Heart left ventricle (tissue), 16 donors: ENCODE measurements at regions not wholly inside any gene's neighbourhood (a gene's known extent, or its start where the extent isn't known, plus 50 kb on each side); places are given as distances from the start of the nearest gene placed in this dataset.

Experiments
- ATAC-seq, 4 donors: fragments of 200-7000 bp; cut with Tn5 transposase; one replicate each; pipeline ENCODE4 v1.9.1; 2020 to 2022; ENCODE audit warnings: moderate library complexity in 4 of 4, mild to moderate bottlenecking in 3 of 4, moderate number of reproducible peaks in 1 of 4
- DNase-seq, 5 donors: peaks; one replicate each; pipeline ENCODE4 v3.0.0-alpha.2; 2020
- H3K27ac ChIP-seq, 12 donors: fragments of 200-600 bp; sonication (generic) in 4 of 12; one replicate each; pipeline versions ENCODE4 v1.5.0 to v1.8.0; 2016 to 2022; ENCODE audit warnings: mild to moderate bottlenecking in 2 of 12
- H3K27me3 ChIP-seq, 9 donors: fragments of 200-600 bp; sonication (generic) in 2 of 9; one replicate each; pipeline versions ENCODE4 v1.5.1 to v1.8.0; 2016 to 2022; ENCODE audit warnings: mild to moderate bottlenecking in 3 of 9
- H3K36me3 ChIP-seq, 9 donors: fragments of 200-600 bp; sonication (generic) in 2 of 9; one replicate each; pipeline versions ENCODE4 v1.5.0 to v1.8.0; 2018 to 2022; ENCODE audit warnings: mild to moderate bottlenecking in 2 of 9
- H3K4me1 ChIP-seq, 12 donors: fragments of 200-600 bp; sonication (generic) in 4 of 12; one replicate each; pipeline versions ENCODE4 v1.5.0 to v1.8.0; 2016 to 2022; ENCODE audit warnings: mild to moderate bottlenecking in 3 of 12
- H3K4me3 ChIP-seq, 12 donors: fragments of 200-600 bp; sonication (generic) in 4 of 12; one replicate each; pipeline versions ENCODE4 v1.5.0 to v1.8.0; 2017 to 2022; ENCODE audit warnings: mild to moderate bottlenecking in 9 of 12, moderate library complexity in 4 of 12
- H3K9me3 ChIP-seq, 12 donors: fragments of 200-600 bp; sonication (generic) in 4 of 12; one replicate each; pipeline versions ENCODE4 v1.5.0 to v1.8.0; 2016 to 2022; ENCODE audit warnings: mild to moderate bottlenecking in 1 of 12
- CTCF ChIP-seq, 12 donors: fragments of 200-600 bp; sonication (generic) in 4 of 12; IDR thresholded peaks; one replicate each; pipeline versions ENCODE4 v1.5.0 to v1.8.0; 2018 to 2022; ENCODE audit warnings: antibody characterized with exemption in 12 of 12, mild to moderate bottlenecking in 5 of 12
- POLR2A ChIP-seq, 2 donors: fragments of 450-650 bp; IDR thresholded peaks; one replicate each; pipeline ENCODE4 v1.6.1; 2017; ENCODE audit warnings: antibody characterized with exemption in 2 of 2, mild to moderate bottlenecking in 2 of 2, moderate library complexity in 2 of 2
- WGBS, 4 donors: extraction: QIAGEN DNeasy Blood & Tissue Kit in 2 of 4; methylation state at CpG; one replicate each; pipeline versions ENCODE4 v1.1.5 to v1.1.7; 2013 to 2018; 5-methylcytosine and 5-hydroxymethylcytosine counted together
- intact Hi-C, 10 donors: fragments of 100-400 bp; cut with DNase I; formaldehyde crosslinking; loops; one replicate each; pipeline versions ENCODE4 v1.11.1 to v1.14.2; 2022
- donor health status: ischemic (EF 13 %, LVEDD 7.1; RV severe dilation, severe dysfunction).
- donor health status: healthy with polysubstance abuse.
- donor health status: DM: no; HTN: yes; CAD: no.
- donor health status: DM: no; HTN: no; CAD: no.
- donor health status: ischemic (EF 25% LVEDD 6.9; RV normal size, moderate dysfunction).
- donor health status: ischemic (EF 25% LVEDD 5.7; RV mildly dilated, moderate dysfunction).
- donor health status: healthy.
- donor health status: DM: yes; HTN: yes; CAD: no.
- donor health status: ischemic (EF 35%, LVEDD 5.7; RV mildly dilated, moderate dysfunction).
- donor health status: nonischemic (EF 11% LVEDD 7.7; RV severe dilation, severe dysfunction).
- donor health status: DM: yes; HTN: yes; CAD: no.
- donor health status: PGD.
- donor health status: ischemic (EF 29% LVEDD 5.4; RV normal size, mild dysfunction).
- donor health status: nonischemic (EF 23%, LVEDD 6.1; RV moderate dilation, normal function).

GRCh38 chr6:74130641-74131040 is 434.6 kb downstream of the CD109 start:
- ATAC-seq: no peak
- H3K36me3 ChIP-seq: no peaks in the 10 kb centered on the region
- no peak overlapping the region for H3K27ac ChIP-seq
- H3K9me3 ChIP-seq: peaks cover 0 to 11% (median 0%) of the 10 kb centered on the region in 12 donors
- TF ChIP-seq POLR2A (IDR thresholded peaks at IDR 0.05) (no peak), CTCF (IDR thresholded peaks at IDR 0.05) (no peak)
- H3K27me3 ChIP-seq: no peaks in the 10 kb centered on the region
- no peak for DNase-seq
- no peak overlapping the region for H3K4me3 ChIP-seq
- 81 to 85% (median 82%) methylated on average over 2 of the region's 2 CpGs for WGBS, 4 donors
- intact Hi-C loops: no loop called here
- H3K4me1 ChIP-seq: no peaks in the 10 kb centered on the region

GRCh38 chr6:74128536-74128935 is 432.5 kb downstream of the CD109 start:
- no peaks in the 10 kb centered on the region for H3K36me3 ChIP-seq
- no peak for TF ChIP-seq CTCF (IDR thresholded peaks at IDR 0.05)
- TF ChIP-seq POLR2A (IDR thresholded peaks at IDR 0.05): no peak
- ATAC-seq: no peak
- H3K4me1 ChIP-seq: peaks cover 0 to 6% (median 0%) of the 10 kb centered on the region in 12 donors
- H3K4me3 ChIP-seq: no peak overlapping the region
- no peaks in the 10 kb centered on the region for H3K27me3 ChIP-seq
- intact Hi-C loops: no loop called here
- no peaks in the 10 kb centered on the region for H3K9me3 ChIP-seq
- no peak overlapping the region for H3K27ac ChIP-seq
- 47 to 79% (median 65%) methylated on average over 1 of the region's 1 CpG for WGBS, 4 donors
- DNase-seq: no peak

- Histone ChIP-seq H3K4me3 (no peak overlapping the region), H3K27ac (no peak overlapping the region), H3K4me1 (no peaks in the 10 kb centered on the region), H3K36me3 (no peaks in the 10 kb centered on the region), H3K9me3 (peaks cover 0 to 7% (median 0%) of the 10 kb centered on the region in 12 donors), H3K27me3 (no peaks in the 10 kb centered on the region)
- TF ChIP-seq CTCF (IDR thresholded peaks at IDR 0.05) (no peak), POLR2A (IDR thresholded peaks at IDR 0.05) (no peak)
- intact Hi-C loops: no loop called here
- ATAC-seq (no peak), DNase-seq (no peak)
- WGBS, 4 donors: 86 to 96% (median 91%) methylated on average over 1 of the region's 1 CpG
These were observed 421.1 kb downstream of the CD109 start for GRCh38 chr6:74117113-74117512.

- Histone ChIP-seq H3K4me1 (no peaks in the 10 kb centered on the region), H3K27ac (no peak overlapping the region), H3K4me3 (no peak overlapping the region), H3K9me3 (no peaks in the 10 kb centered on the region), H3K27me3 (no peaks in the 10 kb centered on the region), H3K36me3 (no peaks in the 10 kb centered on the region)
- intact Hi-C loops: no loop called here
- DNase-seq: no peak
- TF ChIP-seq CTCF (IDR thresholded peaks at IDR 0.05): no peak
- TF ChIP-seq POLR2A (IDR thresholded peaks at IDR 0.05): no peak
- ATAC-seq: no peak
- WGBS, 4 donors: 66 to 83% (median 74%) methylated on average over 3 of the region's 3 CpGs
These were observed 419.7 kb downstream of the CD109 start for GRCh38 chr6:74115674-74116073.
